Lung (tissue), 11 donors: ENCODE measurements at regions not wholly inside any gene's neighbourhood (a gene's known extent, or its start where the extent isn't known, plus 50 kb on each side); places are given as distances from the start of the nearest gene placed in this dataset.

Experiments
- ATAC-seq: fragments of 200-7000 bp; cut with Tn5 transposase; one replicate; pipeline ENCODE4 v1.9.1; 2020; ENCODE audit warnings: moderate number of reproducible peaks; ENCODE audit not compliant: insufficient read depth, low FRiP score
- DNase-seq, 3 donors: peaks; one replicate each; pipeline ENCODE4 v3.0.0-alpha.2; 2013 to 2017
- H3K27ac ChIP-seq, 2 donors: one replicate each; pipeline ENCODE4 v1.5.1; 2013; ENCODE audit warnings: mild to moderate bottlenecking in 2 of 2, moderate library complexity in 2 of 2, control low read depth in 1 of 2, inconsistent platforms in 1 of 2, low read depth in 1 of 2, low read length in 1 of 2
- H3K27me3 ChIP-seq, 3 donors: one replicate each; pipeline ENCODE4 v1.5.1; 2013; ENCODE audit warnings: low read length in 2 of 3; ENCODE audit not compliant: control insufficient read depth in 3 of 3, insufficient read depth in 3 of 3
- H3K36me3 ChIP-seq, 4 donors: one replicate each; pipeline ENCODE4 v1.5.1; 2013; ENCODE audit warnings: low read length in 4 of 4, mild to moderate bottlenecking in 1 of 4, moderate library complexity in 1 of 4; ENCODE audit not compliant: control insufficient read depth in 4 of 4, insufficient read depth in 4 of 4
- H3K4me1 ChIP-seq, 5 donors: one replicate each; pipeline ENCODE4 v1.5.1; 2013; ENCODE audit warnings: low read length in 5 of 5, mild to moderate bottlenecking in 2 of 5, moderate library complexity in 1 of 5; ENCODE audit not compliant: control insufficient read depth in 5 of 5, insufficient read depth in 5 of 5
- H3K4me3 ChIP-seq: one replicate; pipeline ENCODE4 v1.5.1; 2013; ENCODE audit warnings: mild to moderate bottlenecking, control low read depth, moderate library complexity
- H3K9ac ChIP-seq, 2 donors: one replicate each; pipeline ENCODE4 v1.5.1; 2013; ENCODE audit warnings: low read length in 2 of 2, control low read depth in 1 of 2; ENCODE audit not compliant: insufficient read depth in 1 of 2
- H3K9me3 ChIP-seq, 4 donors: one replicate each; pipeline ENCODE4 v1.5.1; 2013; ENCODE audit warnings: low read length in 3 of 4, mild to moderate bottlenecking in 1 of 4, moderate library complexity in 1 of 4; ENCODE audit not compliant: control insufficient read depth in 4 of 4, insufficient read depth in 3 of 4
- WGBS, 2 donors: extraction: QIAGEN DNeasy Blood & Tissue Kit; methylation state at CpG; one replicate each; pipeline ENCODE4 v1.1.7; 2013; 5-methylcytosine and 5-hydroxymethylcytosine counted together
- TF ChIP-seq, protein P1 (sequence below): IDR thresholded peaks from 2 replicates; pipeline ENCODE4 v1.5.1; 2012; ENCODE audit warnings: mild to moderate bottlenecking; ENCODE audit errors: control extremely low read depth, extremely low read depth
- donor health status: control.
- donor health status: control.
- donor health status: Bipolar disorder and iron deficiency.
- donor health status: healthy.
- donor health status: DM: yes; HTN: yes; CAD: no.

- ATAC-seq (no peak), DNase-seq (no peak)
- H3K9ac ChIP-seq: no peak overlapping the region
- H3K9me3 ChIP-seq: peaks cover 0 to 7% (median 0%) of the 10 kb centered on the region in 4 donors
- peaks cover 0 to 2% (median under 1%) of the 10 kb centered on the region in 3 donors for H3K27me3 ChIP-seq
- no peaks in the 10 kb centered on the region for H3K4me1 ChIP-seq
- TF ChIP-seq, protein P1, sequence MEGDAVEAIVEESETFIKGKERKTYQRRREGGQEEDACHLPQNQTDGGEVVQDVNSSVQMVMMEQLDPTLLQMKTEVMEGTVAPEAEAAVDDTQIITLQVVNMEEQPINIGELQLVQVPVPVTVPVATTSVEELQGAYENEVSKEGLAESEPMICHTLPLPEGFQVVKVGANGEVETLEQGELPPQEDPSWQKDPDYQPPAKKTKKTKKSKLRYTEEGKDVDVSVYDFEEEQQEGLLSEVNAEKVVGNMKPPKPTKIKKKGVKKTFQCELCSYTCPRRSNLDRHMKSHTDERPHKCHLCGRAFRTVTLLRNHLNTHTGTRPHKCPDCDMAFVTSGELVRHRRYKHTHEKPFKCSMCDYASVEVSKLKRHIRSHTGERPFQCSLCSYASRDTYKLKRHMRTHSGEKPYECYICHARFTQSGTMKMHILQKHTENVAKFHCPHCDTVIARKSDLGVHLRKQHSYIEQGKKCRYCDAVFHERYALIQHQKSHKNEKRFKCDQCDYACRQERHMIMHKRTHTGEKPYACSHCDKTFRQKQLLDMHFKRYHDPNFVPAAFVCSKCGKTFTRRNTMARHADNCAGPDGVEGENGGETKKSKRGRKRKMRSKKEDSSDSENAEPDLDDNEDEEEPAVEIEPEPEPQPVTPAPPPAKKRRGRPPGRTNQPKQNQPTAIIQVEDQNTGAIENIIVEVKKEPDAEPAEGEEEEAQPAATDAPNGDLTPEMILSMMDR: no peak
- H3K27ac ChIP-seq: no peak overlapping the region
- WGBS, 2 donors: 84 to 87% methylated on average over 22 of the region's 22 CpGs
- no peak overlapping the region for H3K4me3 ChIP-seq
- no peaks in the 10 kb centered on the region for H3K36me3 ChIP-seq
Measured at GRCh38 chr11:64455456-64456261, 96.7 kb downstream of the RPS6KA4 start.

- Histone ChIP-seq H3K27ac (no peak overlapping the region), H3K27me3 (peaks cover 0 to 4% (median 2%) of the 10 kb centered on the region in 3 donors), H3K4me1 (no peaks in the 10 kb centered on the region), H3K9me3 (peaks cover 0 to 7% (median 0%) of the 10 kb centered on the region in 4 donors), H3K36me3 (no peaks in the 10 kb centered on the region), H3K4me3 (no peak overlapping the region), H3K9ac (no peak overlapping the region)
- no peak for DNase-seq
- no peak for ATAC-seq
- WGBS, 2 donors: 89% methylated on average over 23 of the region's 23 CpGs
- TF ChIP-seq, protein P1: no peak
Measured at GRCh38 chr11:64456509-64457320, 97.8 kb downstream of the RPS6KA4 start.

DNA sequence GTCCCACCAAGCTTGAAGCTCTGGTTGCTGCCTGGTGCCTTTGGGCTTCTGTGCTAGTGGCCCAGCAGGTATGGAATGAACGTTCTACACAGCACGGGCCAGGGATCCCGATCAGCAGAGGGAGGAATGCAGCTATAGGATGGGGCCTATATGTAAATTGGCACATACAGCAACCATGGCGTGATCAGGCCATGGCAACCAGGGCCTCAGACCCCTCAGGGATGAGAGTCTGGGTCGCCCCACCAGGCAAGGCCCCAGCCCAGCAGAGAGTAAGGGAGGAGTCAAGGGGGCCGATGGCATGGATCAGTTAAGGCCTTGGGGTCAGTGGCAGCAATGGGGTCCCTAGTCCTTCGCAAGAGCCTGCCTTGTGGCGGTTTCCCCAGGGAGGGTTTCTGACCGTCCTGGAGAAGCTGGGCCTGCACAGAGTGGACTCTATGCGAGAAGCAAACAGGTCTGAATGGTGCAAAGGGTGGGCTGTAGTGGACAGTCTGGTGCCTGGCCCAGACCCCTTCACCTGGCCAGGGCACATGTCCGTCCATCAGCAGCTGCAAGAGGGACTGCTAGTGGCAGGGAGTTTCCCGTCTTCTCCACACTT, 98.2 kb upstream of the SLC22A11 start:
- WGBS, 2 donors: 87 to 90% methylated on average over 12 of the region's 12 CpGs
- no peak for DNase-seq
- H3K36me3 ChIP-seq: no peaks in the 10 kb centered on the region
- no peak overlapping the region for H3K9ac ChIP-seq
- no peak overlapping the region for H3K4me3 ChIP-seq
- no peak overlapping the region for H3K27ac ChIP-seq
- H3K4me1 ChIP-seq: no peaks in the 10 kb centered on the region
- no peak for ATAC-seq
- TF ChIP-seq, protein P1: no peak
- peaks cover 0 to 4% (median 2%) of the 10 kb centered on the region in 3 donors for H3K27me3 ChIP-seq
- H3K9me3 ChIP-seq: peaks cover 0 to 7% (median 0%) of the 10 kb centered on the region in 4 donors
